ENCODE measurements at regions not wholly inside any gene's neighbourhood (a gene's known extent, or its start where the extent isn't known, plus 50 kb on each side); places are given as distances from the start of the nearest gene placed in this dataset.

GRCh38 chr20:19013907-19014306 lies 198.5 kb upstream of the SLC24A3 start:
- no peak for TF ChIP-seq SIN3A (IDR thresholded peaks at IDR 0.05; ENCODE audit: low read depth)
- no peak for TF ChIP-seq JUND (IDR thresholded peaks at IDR 0.05)
- TF ChIP-seq POLR2AphosphoS5 (IDR thresholded peaks at IDR 0.05; ENCODE audit: low read depth, low read length): no peak
- no peak for TF ChIP-seq POLR2A (IDR thresholded peaks at IDR 0.05; ENCODE audit: borderline replicate concordance, extremely low read depth, insufficient read depth, insufficient read length)
- no peak for TF ChIP-seq RAD21 (IDR thresholded peaks at IDR 0.05; ENCODE audit: low read depth)
- no peak for TF ChIP-seq YY1 (IDR thresholded peaks at IDR 0.05; ENCODE audit: extremely low read depth, insufficient replicate concordance, low read depth, low read length)
- TF ChIP-seq, protein P1, sequence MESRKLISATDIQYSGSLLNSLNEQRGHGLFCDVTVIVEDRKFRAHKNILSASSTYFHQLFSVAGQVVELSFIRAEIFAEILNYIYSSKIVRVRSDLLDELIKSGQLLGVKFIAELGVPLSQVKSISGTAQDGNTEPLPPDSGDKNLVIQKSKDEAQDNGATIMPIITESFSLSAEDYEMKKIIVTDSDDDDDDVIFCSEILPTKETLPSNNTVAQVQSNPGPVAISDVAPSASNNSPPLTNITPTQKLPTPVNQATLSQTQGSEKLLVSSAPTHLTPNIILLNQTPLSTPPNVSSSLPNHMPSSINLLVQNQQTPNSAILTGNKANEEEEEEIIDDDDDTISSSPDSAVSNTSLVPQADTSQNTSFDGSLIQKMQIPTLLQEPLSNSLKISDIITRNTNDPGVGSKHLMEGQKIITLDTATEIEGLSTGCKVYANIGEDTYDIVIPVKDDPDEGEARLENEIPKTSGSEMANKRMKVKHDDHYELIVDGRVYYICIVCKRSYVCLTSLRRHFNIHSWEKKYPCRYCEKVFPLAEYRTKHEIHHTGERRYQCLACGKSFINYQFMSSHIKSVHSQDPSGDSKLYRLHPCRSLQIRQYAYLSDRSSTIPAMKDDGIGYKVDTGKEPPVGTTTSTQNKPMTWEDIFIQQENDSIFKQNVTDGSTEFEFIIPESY (IDR thresholded peaks at IDR 0.05; ENCODE audit: extremely low read depth, insufficient replicate concordance, low read length): no peak
- TF ChIP-seq, protein P2, sequence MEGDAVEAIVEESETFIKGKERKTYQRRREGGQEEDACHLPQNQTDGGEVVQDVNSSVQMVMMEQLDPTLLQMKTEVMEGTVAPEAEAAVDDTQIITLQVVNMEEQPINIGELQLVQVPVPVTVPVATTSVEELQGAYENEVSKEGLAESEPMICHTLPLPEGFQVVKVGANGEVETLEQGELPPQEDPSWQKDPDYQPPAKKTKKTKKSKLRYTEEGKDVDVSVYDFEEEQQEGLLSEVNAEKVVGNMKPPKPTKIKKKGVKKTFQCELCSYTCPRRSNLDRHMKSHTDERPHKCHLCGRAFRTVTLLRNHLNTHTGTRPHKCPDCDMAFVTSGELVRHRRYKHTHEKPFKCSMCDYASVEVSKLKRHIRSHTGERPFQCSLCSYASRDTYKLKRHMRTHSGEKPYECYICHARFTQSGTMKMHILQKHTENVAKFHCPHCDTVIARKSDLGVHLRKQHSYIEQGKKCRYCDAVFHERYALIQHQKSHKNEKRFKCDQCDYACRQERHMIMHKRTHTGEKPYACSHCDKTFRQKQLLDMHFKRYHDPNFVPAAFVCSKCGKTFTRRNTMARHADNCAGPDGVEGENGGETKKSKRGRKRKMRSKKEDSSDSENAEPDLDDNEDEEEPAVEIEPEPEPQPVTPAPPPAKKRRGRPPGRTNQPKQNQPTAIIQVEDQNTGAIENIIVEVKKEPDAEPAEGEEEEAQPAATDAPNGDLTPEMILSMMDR (IDR thresholded peaks at IDR 0.05 in 2 of 3, conservative IDR thresholded peaks at IDR 0.05 in 1 of 3; ENCODE audit: borderline replicate concordance in 1 of 3, insufficient read depth in 1 of 3, low read depth in 2 of 3, low read length in 2 of 3): no peak
- TF ChIP-seq EZH2 (IDR thresholded peaks at IDR 0.05): no peak
- TF ChIP-seq, protein P3, sequence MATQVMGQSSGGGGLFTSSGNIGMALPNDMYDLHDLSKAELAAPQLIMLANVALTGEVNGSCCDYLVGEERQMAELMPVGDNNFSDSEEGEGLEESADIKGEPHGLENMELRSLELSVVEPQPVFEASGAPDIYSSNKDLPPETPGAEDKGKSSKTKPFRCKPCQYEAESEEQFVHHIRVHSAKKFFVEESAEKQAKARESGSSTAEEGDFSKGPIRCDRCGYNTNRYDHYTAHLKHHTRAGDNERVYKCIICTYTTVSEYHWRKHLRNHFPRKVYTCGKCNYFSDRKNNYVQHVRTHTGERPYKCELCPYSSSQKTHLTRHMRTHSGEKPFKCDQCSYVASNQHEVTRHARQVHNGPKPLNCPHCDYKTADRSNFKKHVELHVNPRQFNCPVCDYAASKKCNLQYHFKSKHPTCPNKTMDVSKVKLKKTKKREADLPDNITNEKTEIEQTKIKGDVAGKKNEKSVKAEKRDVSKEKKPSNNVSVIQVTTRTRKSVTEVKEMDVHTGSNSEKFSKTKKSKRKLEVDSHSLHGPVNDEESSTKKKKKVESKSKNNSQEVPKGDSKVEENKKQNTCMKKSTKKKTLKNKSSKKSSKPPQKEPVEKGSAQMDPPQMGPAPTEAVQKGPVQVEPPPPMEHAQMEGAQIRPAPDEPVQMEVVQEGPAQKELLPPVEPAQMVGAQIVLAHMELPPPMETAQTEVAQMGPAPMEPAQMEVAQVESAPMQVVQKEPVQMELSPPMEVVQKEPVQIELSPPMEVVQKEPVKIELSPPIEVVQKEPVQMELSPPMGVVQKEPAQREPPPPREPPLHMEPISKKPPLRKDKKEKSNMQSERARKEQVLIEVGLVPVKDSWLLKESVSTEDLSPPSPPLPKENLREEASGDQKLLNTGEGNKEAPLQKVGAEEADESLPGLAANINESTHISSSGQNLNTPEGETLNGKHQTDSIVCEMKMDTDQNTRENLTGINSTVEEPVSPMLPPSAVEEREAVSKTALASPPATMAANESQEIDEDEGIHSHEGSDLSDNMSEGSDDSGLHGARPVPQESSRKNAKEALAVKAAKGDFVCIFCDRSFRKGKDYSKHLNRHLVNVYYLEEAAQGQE (IDR thresholded peaks at IDR 0.05; ENCODE audit: low read depth): no peak
- TF ChIP-seq ZNF274 (IDR thresholded peaks at IDR 0.05; ENCODE audit: low read depth, low read length): no peak
- TF ChIP-seq, protein P4, sequence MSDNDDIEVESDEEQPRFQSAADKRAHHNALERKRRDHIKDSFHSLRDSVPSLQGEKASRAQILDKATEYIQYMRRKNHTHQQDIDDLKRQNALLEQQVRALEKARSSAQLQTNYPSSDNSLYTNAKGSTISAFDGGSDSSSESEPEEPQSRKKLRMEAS (IDR thresholded peaks at IDR 0.05): no peak
- no peak for TF ChIP-seq TCF7L2 (IDR thresholded peaks at IDR 0.05; ENCODE audit: borderline replicate concordance, extremely low read depth, insufficient read depth, insufficient read length)
- no peak for TF ChIP-seq EGR1 (IDR thresholded peaks at IDR 0.05; ENCODE audit: low read depth)
